Suprapubic skin (tissue), 4 donors: ENCODE measurements at regions not wholly inside any gene's neighbourhood (a gene's known extent, or its start where the extent isn't known, plus 50 kb on each side); places are given as distances from the start of the nearest gene placed in this dataset.

Experiments used
- EP300 ChIP-seq: sonication (generic); formaldehyde crosslinking; IDR thresholded peaks from one replicate; pipeline ENCODE4 v1.6.1; 2017; ENCODE audit warnings: antibody characterized with exemption
- POLR2A ChIP-seq, 2 donors: fragments of 450-650 bp; IDR thresholded peaks; one replicate each; pipeline ENCODE4 v1.6.1; 2017; ENCODE audit warnings: antibody characterized with exemption in 2 of 2, mild to moderate bottlenecking in 2 of 2, moderate library complexity in 2 of 2
- POLR2AphosphoS5 ChIP-seq, 3 donors: sonication (generic); formaldehyde crosslinking; IDR thresholded peaks; one replicate each; pipeline ENCODE4 v1.6.1; 2017; ENCODE audit warnings: antibody characterized with exemption in 3 of 3
- TF ChIP-seq, protein P1 (sequence below), 2 donors: fragments of 200-600 bp in 1 of 2; fragments of 450-650 bp in 1 of 2; sonication (generic) in 1 of 2; IDR thresholded peaks; one replicate each; pipeline ENCODE4 v1.5.1; 2016 to 2019; ENCODE audit warnings: antibody characterized with exemption in 2 of 2, mild to moderate bottlenecking in 1 of 2, moderate library complexity in 1 of 2

DNA sequence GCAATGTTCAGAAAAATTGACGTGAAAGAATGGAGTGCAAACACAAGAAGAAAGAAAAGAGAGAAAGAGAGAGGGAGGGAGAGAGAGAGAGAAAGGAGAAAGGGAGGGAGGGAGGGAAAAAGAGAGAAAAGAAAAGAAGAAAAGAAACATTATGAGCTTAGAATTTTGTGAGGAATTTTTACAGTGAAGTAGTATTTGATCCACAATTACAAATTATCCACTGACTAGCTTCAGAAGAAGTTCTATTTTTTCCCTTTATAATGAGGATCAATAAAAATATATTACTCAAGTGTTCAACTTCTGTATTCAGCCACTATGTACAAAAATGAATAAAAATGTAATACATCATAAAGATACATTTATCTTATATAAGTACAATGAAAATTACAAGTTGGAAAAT is 494.5 kb upstream of the CA10 start:
- no peak for TF ChIP-seq POLR2A (IDR thresholded peaks at IDR 0.05)
- TF ChIP-seq POLR2AphosphoS5 (IDR thresholded peaks at IDR 0.05): no peak
- TF ChIP-seq, protein P1, sequence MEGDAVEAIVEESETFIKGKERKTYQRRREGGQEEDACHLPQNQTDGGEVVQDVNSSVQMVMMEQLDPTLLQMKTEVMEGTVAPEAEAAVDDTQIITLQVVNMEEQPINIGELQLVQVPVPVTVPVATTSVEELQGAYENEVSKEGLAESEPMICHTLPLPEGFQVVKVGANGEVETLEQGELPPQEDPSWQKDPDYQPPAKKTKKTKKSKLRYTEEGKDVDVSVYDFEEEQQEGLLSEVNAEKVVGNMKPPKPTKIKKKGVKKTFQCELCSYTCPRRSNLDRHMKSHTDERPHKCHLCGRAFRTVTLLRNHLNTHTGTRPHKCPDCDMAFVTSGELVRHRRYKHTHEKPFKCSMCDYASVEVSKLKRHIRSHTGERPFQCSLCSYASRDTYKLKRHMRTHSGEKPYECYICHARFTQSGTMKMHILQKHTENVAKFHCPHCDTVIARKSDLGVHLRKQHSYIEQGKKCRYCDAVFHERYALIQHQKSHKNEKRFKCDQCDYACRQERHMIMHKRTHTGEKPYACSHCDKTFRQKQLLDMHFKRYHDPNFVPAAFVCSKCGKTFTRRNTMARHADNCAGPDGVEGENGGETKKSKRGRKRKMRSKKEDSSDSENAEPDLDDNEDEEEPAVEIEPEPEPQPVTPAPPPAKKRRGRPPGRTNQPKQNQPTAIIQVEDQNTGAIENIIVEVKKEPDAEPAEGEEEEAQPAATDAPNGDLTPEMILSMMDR (IDR thresholded peaks at IDR 0.05): no peak
- no peak for TF ChIP-seq EP300
